ENCODE measurements at regions not wholly inside any gene's neighbourhood (a gene's known extent, or its start where the extent isn't known, plus 50 kb on each side); places are given as distances from the start of the nearest gene placed in this dataset.
"Not testable (repeated sequence)": the region's sequence is repeated elsewhere in the genome, so short reads cannot be mapped to it uniquely, and the experiment has no call there.

DNA sequence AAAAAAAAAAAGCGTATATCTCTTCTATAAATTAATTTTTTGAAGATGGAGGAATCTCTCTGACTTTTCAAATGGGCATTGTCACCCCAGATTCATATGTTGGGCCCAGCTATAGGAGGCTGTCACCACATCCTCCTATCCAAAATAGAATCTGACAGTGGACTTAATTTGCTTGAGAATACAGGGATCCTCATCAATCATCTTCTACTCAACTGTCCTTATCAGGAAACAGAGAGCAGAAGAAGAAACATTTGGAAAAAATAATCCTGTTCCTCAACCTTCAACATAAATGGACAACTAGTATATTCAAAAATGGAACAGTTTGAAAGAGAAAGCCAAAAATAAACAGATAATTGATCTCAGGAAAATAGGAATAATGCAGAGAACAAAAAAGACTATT lies 725.4 kb upstream of the INTU start:
- H3K4me1 ChIP-seq (ENCODE audit: control insufficient read depth in 2 of 2, insufficient read depth in 2 of 2, low read length in 2 of 2), result no peaks in the 10 kb centered on the region
- H3K9me3 ChIP-seq (ENCODE audit: control insufficient read depth in 2 of 2, insufficient read depth in 1 of 2, low read length in 1 of 2), result peaks cover 0 to 4% of the 10 kb centered on the region in 2 donors
- 85% methylated on average over 1 of the region's 1 CpG for WGBS
- H3K27ac ChIP-seq (ENCODE audit: low read depth in 1 of 2, low read length in 1 of 2), result no peak overlapping the region
- no peak overlapping the region for H3K4me3 ChIP-seq (ENCODE audit: low read length in 2 of 2)
- H3K36me3 ChIP-seq (ENCODE audit: control insufficient read depth in 2 of 2, insufficient read depth in 2 of 2, low read length in 1 of 2), result no peaks in the 10 kb centered on the region
- no peaks in the 10 kb centered on the region for H3K27me3 ChIP-seq (ENCODE audit: control insufficient read depth in 2 of 2, insufficient read depth in 1 of 2, low read length in 1 of 2)
- DNase-seq (ENCODE audit: low read depth in 6 of 9, low spot score in 9 of 9), result no peak

DNA sequence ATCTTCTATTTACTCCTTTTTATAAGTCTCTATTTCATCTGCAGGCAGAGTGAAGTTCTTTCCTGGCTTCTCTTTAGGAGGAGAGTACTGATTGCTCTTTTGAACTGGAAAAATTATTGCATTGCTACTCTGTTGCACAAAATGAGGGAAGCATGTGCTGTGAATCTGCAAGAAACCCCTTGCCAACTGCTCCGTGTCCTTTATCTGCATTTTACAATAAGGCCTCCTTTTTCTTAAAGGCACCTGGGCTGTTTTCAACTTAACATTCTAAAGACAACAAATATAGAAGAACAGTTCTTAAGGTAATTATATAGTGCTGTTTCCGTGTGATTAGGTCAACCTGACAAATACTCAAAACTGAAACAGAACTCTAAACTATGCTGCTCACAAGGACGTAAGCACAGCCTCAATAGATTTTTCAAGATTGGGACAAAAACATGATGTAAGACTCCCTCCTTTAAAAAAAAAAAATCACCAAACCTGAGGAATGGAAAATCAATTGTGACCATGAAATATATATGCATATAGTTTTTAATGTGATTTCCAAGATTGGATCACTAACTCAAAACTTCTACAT lies 716.6 kb upstream of the INTU start:
- Histone ChIP-seq H3K4me3 (ENCODE audit: low read length in 2 of 2) (no peak overlapping the region), H3K27me3 (ENCODE audit: control insufficient read depth in 2 of 2, insufficient read depth in 1 of 2, low read length in 1 of 2) (no peaks in the 10 kb centered on the region), H3K27ac (ENCODE audit: low read depth in 1 of 2, low read length in 1 of 2) (no peak overlapping the region), H3K4me1 (ENCODE audit: control insufficient read depth in 2 of 2, insufficient read depth in 2 of 2, low read length in 2 of 2) (no peaks in the 10 kb centered on the region), H3K9me3 (ENCODE audit: control insufficient read depth in 2 of 2, insufficient read depth in 1 of 2, low read length in 1 of 2) (no peaks in the 10 kb centered on the region), H3K36me3 (ENCODE audit: control insufficient read depth in 2 of 2, insufficient read depth in 2 of 2, low read length in 1 of 2) (no peaks in the 10 kb centered on the region)
- no peak for DNase-seq (ENCODE audit: low read depth in 6 of 9, low spot score in 9 of 9)
- WGBS, result 76% methylated on average over 3 of the region's 3 CpGs

- Histone ChIP-seq H3K4me1 (ENCODE audit: control insufficient read depth in 2 of 2, insufficient read depth in 2 of 2, low read length in 2 of 2) (no peaks in the 10 kb centered on the region), H3K9me3 (ENCODE audit: control insufficient read depth in 2 of 2, insufficient read depth in 1 of 2, low read length in 1 of 2) (no peaks in the 10 kb centered on the region), H3K4me3 (ENCODE audit: low read length in 2 of 2) (no peak overlapping the region), H3K36me3 (ENCODE audit: control insufficient read depth in 2 of 2, insufficient read depth in 2 of 2, low read length in 1 of 2) (no peaks in the 10 kb centered on the region), H3K27me3 (ENCODE audit: control insufficient read depth in 2 of 2, insufficient read depth in 1 of 2, low read length in 1 of 2) (no peaks in the 10 kb centered on the region), H3K27ac (ENCODE audit: low read depth in 1 of 2, low read length in 1 of 2) (no peak overlapping the region)
- DNase-seq (ENCODE audit: low read depth in 6 of 9, low spot score in 9 of 9), result peak in 1 of 9 donors; percentile 0
- WGBS, result 86% methylated on average over 10 of the region's 10 CpGs
These were observed 716.1 kb upstream of the INTU start for GRCh38 chr4:126916626-126917140.

DNA sequence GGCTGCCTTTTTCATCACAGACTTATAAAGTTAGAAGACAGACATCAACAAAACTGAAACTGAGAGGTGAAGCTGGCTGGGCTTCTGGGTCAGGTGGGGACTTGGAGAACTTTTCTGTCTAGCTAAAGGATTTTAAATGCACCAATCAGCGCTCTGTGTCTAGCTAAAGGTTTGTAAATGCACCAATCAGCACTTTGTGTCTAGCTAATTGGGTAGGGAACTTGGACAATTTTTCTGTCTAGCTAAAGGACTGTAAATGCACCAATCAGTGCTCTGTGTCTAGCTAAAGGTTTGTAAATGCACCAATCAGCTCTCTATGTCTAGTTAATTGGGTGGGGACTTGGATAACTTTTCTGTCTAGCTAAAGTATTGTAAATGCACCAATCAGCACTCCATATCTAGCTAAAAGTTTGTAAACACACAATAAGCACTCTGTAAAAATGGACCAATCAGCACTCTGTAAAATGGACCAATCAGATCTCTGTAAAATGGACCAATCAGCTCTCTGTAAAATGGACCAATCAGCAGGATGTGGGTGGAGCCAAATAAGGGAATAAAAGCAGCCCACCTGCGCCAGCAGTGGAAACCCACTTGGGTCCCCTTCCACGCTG lies 710.3 kb upstream of the INTU start:
- H3K27me3 ChIP-seq (ENCODE audit: control insufficient read depth in 2 of 2, insufficient read depth in 1 of 2, low read length in 1 of 2); H3K4me1 ChIP-seq (ENCODE audit: control insufficient read depth in 2 of 2, insufficient read depth in 2 of 2, low read length in 2 of 2); H3K4me3 ChIP-seq (ENCODE audit: low read length in 2 of 2); H3K27ac ChIP-seq (ENCODE audit: low read depth in 1 of 2, low read length in 1 of 2); DNase-seq (ENCODE audit: low read depth in 6 of 9, low spot score in 9 of 9); H3K36me3 ChIP-seq (ENCODE audit: control insufficient read depth in 2 of 2, insufficient read depth in 2 of 2, low read length in 1 of 2); H3K9me3 ChIP-seq (ENCODE audit: control insufficient read depth in 2 of 2, insufficient read depth in 1 of 2, low read length in 1 of 2): not testable (repeated sequence)
- WGBS, result 93% methylated on average over 3 of the region's 3 CpGs

DNA sequence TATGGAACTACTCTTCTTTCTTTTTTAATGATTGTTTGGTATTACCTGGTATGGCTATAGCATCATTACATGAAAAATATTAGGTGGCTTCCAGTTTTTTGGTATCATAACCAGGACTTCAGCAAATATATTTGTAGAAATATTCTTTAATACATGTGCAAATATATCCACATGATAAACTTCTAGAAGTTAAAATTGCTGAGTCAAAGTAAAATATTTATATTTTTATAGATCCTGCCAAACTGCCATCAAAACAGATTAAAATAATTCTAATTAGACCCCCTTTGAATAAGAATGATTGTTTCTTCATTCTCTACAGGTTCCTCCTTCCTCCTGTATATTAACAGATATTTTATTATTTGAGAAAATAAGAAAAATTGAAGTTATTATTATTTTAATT lies 708.5 kb upstream of the INTU start:
- no peaks in the 10 kb centered on the region for H3K36me3 ChIP-seq (ENCODE audit: control insufficient read depth in 2 of 2, insufficient read depth in 2 of 2, low read length in 1 of 2)
- no peaks in the 10 kb centered on the region for H3K4me1 ChIP-seq (ENCODE audit: control insufficient read depth in 2 of 2, insufficient read depth in 2 of 2, low read length in 2 of 2)
- DNase-seq (ENCODE audit: low read depth in 6 of 9, low spot score in 9 of 9), result no peak
- H3K27me3 ChIP-seq (ENCODE audit: control insufficient read depth in 2 of 2, insufficient read depth in 1 of 2, low read length in 1 of 2), result no peaks in the 10 kb centered on the region
- no peak overlapping the region for H3K27ac ChIP-seq (ENCODE audit: low read depth in 1 of 2, low read length in 1 of 2)
- peaks cover 0 to 4% of the 10 kb centered on the region in 2 donors for H3K9me3 ChIP-seq (ENCODE audit: control insufficient read depth in 2 of 2, insufficient read depth in 1 of 2, low read length in 1 of 2)
- no peak overlapping the region for H3K4me3 ChIP-seq (ENCODE audit: low read length in 2 of 2)

DNA sequence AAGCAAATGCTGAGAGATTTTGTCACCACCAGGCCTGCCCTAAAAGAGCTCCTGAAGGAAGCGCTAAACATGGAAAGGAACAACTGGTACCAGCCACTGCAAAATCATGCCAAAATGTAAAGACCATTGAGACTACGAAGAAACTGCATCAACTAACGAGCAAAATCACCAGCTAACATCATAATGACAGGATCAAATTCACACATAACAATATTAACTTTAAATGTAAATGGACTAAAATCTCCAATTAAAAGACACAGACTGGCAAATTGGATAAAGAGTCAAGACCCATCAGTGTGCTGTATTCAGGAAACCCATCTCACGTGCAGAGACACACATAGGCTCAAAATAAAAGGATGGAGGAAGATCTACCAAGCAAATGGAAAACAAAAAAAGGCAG lies 702.7 kb upstream of the INTU start:
- H3K9me3 ChIP-seq (ENCODE audit: control insufficient read depth in 2 of 2, insufficient read depth in 1 of 2, low read length in 1 of 2); H3K4me3 ChIP-seq (ENCODE audit: low read length in 2 of 2); H3K36me3 ChIP-seq (ENCODE audit: control insufficient read depth in 2 of 2, insufficient read depth in 2 of 2, low read length in 1 of 2); H3K4me1 ChIP-seq (ENCODE audit: control insufficient read depth in 2 of 2, insufficient read depth in 2 of 2, low read length in 2 of 2); DNase-seq (ENCODE audit: low read depth in 6 of 9, low spot score in 9 of 9); H3K27me3 ChIP-seq (ENCODE audit: control insufficient read depth in 2 of 2, insufficient read depth in 1 of 2, low read length in 1 of 2); H3K27ac ChIP-seq (ENCODE audit: low read depth in 1 of 2, low read length in 1 of 2): not testable (repeated sequence)
- WGBS, result 98% methylated on average over 4 of the region's 4 CpGs

- H3K9me3 ChIP-seq (ENCODE audit: control insufficient read depth in 2 of 2, insufficient read depth in 1 of 2, low read length in 1 of 2), result no peaks in the 10 kb centered on the region
- DNase-seq (ENCODE audit: low read depth in 6 of 9, low spot score in 9 of 9), result no peak
- WGBS, result 92% methylated on average over 4 of the region's 4 CpGs
- H3K27me3 ChIP-seq (ENCODE audit: control insufficient read depth in 2 of 2, insufficient read depth in 1 of 2, low read length in 1 of 2), result no peaks in the 10 kb centered on the region
- no peak overlapping the region for H3K4me3 ChIP-seq (ENCODE audit: low read length in 2 of 2)
- no peaks in the 10 kb centered on the region for H3K36me3 ChIP-seq (ENCODE audit: control insufficient read depth in 2 of 2, insufficient read depth in 2 of 2, low read length in 1 of 2)
- H3K4me1 ChIP-seq (ENCODE audit: control insufficient read depth in 2 of 2, insufficient read depth in 2 of 2, low read length in 2 of 2), result no peaks in the 10 kb centered on the region
- no peak overlapping the region for H3K27ac ChIP-seq (ENCODE audit: low read depth in 1 of 2, low read length in 1 of 2)
These were observed 697.0 kb upstream of the INTU start for GRCh38 chr4:126935801-126936200.

GRCh38 chr4:126937342-126937741 lies 695.4 kb upstream of the INTU start:
- no peak for DNase-seq (ENCODE audit: low read depth in 6 of 9, low spot score in 9 of 9)
- Histone ChIP-seq H3K27ac (ENCODE audit: low read depth in 1 of 2, low read length in 1 of 2) (no peak overlapping the region), H3K36me3 (ENCODE audit: control insufficient read depth in 2 of 2, insufficient read depth in 2 of 2, low read length in 1 of 2) (no peaks in the 10 kb centered on the region), H3K4me3 (ENCODE audit: low read length in 2 of 2) (no peak overlapping the region), H3K27me3 (ENCODE audit: control insufficient read depth in 2 of 2, insufficient read depth in 1 of 2, low read length in 1 of 2) (no peaks in the 10 kb centered on the region), H3K9me3 (ENCODE audit: control insufficient read depth in 2 of 2, insufficient read depth in 1 of 2, low read length in 1 of 2) (no peaks in the 10 kb centered on the region), H3K4me1 (ENCODE audit: control insufficient read depth in 2 of 2, insufficient read depth in 2 of 2, low read length in 2 of 2) (no peaks in the 10 kb centered on the region)

DNA sequence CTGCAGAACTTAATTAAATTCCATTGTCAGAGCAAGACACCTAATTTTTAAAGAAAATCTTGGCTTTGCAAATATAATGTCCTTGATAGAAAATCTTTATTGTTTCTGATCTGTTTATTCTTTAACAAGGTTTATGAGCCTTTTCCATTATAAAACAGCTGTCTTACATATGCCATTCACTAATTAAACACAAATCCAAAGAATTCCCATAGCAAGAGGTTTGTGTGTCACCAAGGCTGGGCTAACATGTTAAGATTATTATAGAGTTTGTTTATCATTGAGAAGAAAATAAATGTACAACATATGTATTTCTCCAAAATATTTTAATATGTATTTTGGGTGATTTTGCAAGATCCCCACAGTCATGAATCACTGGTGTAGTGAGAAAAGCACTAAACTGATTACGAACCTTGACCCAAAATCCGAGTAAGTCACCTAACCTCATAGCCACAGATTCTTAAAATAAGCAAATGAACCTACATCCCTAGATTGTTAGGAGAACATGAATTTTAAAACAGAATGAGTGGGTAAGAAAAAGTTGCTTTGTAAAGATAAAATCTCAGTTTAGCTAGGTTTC lies 694.8 kb upstream of the INTU start:
- Histone ChIP-seq H3K9me3 (ENCODE audit: control insufficient read depth in 2 of 2, insufficient read depth in 1 of 2, low read length in 1 of 2) (no peaks in the 10 kb centered on the region), H3K4me3 (ENCODE audit: low read length in 2 of 2) (no peak overlapping the region), H3K36me3 (ENCODE audit: control insufficient read depth in 2 of 2, insufficient read depth in 2 of 2, low read length in 1 of 2) (no peaks in the 10 kb centered on the region), H3K4me1 (ENCODE audit: control insufficient read depth in 2 of 2, insufficient read depth in 2 of 2, low read length in 2 of 2) (no peaks in the 10 kb centered on the region), H3K27me3 (ENCODE audit: control insufficient read depth in 2 of 2, insufficient read depth in 1 of 2, low read length in 1 of 2) (no peaks in the 10 kb centered on the region), H3K27ac (ENCODE audit: low read depth in 1 of 2, low read length in 1 of 2) (no peak overlapping the region)
- WGBS, result 93% methylated on average over 2 of the region's 2 CpGs
- no peak for DNase-seq (ENCODE audit: low read depth in 6 of 9, low spot score in 9 of 9)
